H1 (cell line): ENCODE measurements at regions not wholly inside any gene's neighbourhood (a gene's known extent, or its start where the extent isn't known, plus 50 kb on each side); places are given as distances from the start of the nearest gene placed in this dataset.

Experiments
- CTCF ChIA-PET: fragments of 300-600 bp; sonication (Branson Sonifier 250); formaldehyde crosslinking; loops from one replicate; lab custom pipeline; 2021; ENCODE audit not compliant: partially characterized antibody; lab: Charles Lee
- POLR2A ChIA-PET: fragments of 300-600 bp; sonication (Branson Sonifier 250); formaldehyde crosslinking; loops from one replicate; lab custom pipeline; 2021; ENCODE audit warnings: inconsistent platforms; ENCODE audit not compliant: partially characterized antibody; lab: Charles Lee
- DNase-seq, 2 experiments: peaks; one replicate each; pipeline versions ENCODE4 v3.0.0 to v3.0.0-alpha.2; 2010 to 2022; ENCODE audit warnings: low spot score in 2 of 2, low read depth in 1 of 2, mixed read lengths in 1 of 2
- FAIRE-seq: peaks from 2 replicates; lab custom pipeline; 2011; peaks lifted over from hg19 to GRCh38; lab: Jason Lieb, UNC
- H2AFZ ChIP-seq: 2 replicates; pipeline ENCODE4 v1.8.1; 2012; ENCODE audit warnings: low read length, inconsistent platforms
- H2AK5ac ChIP-seq: 2 replicates; pipeline ENCODE4 v1.6.1; 2013; ENCODE audit warnings: low read depth, low read length
- H2BK120ac ChIP-seq: replicated peaks from 2 replicates; pipeline ENCODE3; 2013; ENCODE audit warnings: low read depth, low read length, inconsistent platforms
- H2BK12ac ChIP-seq: 2 replicates; pipeline ENCODE4 v1.6.1; 2013; ENCODE audit warnings: low read depth, low read length
- H2BK15ac ChIP-seq: 2 replicates; pipeline ENCODE4 v1.6.1; 2013; ENCODE audit warnings: low read length
- H2BK20ac ChIP-seq: 2 replicates; pipeline ENCODE4 v1.6.1; 2013; ENCODE audit warnings: low read length
- H2BK5ac ChIP-seq: 2 replicates; pipeline ENCODE4 v1.6.1; 2013; ENCODE audit warnings: low read depth, low read length
- H3K14ac ChIP-seq: 2 replicates; pipeline ENCODE4 v1.6.1; 2013; ENCODE audit warnings: inconsistent platforms; ENCODE audit not compliant: insufficient read length
- H3K18ac ChIP-seq: 2 replicates; pipeline ENCODE4 v1.6.1; 2013; ENCODE audit warnings: low read length; ENCODE audit errors: extremely low read depth
- H3K23ac ChIP-seq: 2 replicates; pipeline ENCODE4 v1.6.1; 2013; ENCODE audit warnings: inconsistent platforms; ENCODE audit not compliant: insufficient read length
- H3K23me2 ChIP-seq: 2 replicates; pipeline ENCODE4 v1.6.1; 2013; ENCODE audit warnings: low read depth, low read length
- H3K27ac ChIP-seq: 2 replicates; pipeline ENCODE4 v1.6.1; 2011; ENCODE audit warnings: low read depth, low read length, inconsistent platforms
- H3K27me3 ChIP-seq, 4 experiments: replicated peaks in 1 of 4; 1 replicate in 1 of 4; 2 replicates in 3 of 4; pipeline versions ENCODE4 v1.6.1 to v1.8.1; 2011 to 2013; ENCODE audit warnings: low read length in 3 of 4, mild to moderate bottlenecking in 3 of 4, inconsistent platforms in 2 of 4, mixed read lengths in 2 of 4, moderate library complexity in 1 of 4; ENCODE audit not compliant: control insufficient read depth in 3 of 4, insufficient read depth in 3 of 4; ENCODE audit errors: extremely low read depth in 1 of 4
- H3K36me3 ChIP-seq, 4 experiments: 2 replicates each; pipeline versions ENCODE4 v1.6.1 to v1.8.1; 2011 to 2013; ENCODE audit warnings: mild to moderate bottlenecking in 4 of 4, low read length in 3 of 4, moderate library complexity in 2 of 4, control low read depth in 1 of 4, inconsistent platforms in 1 of 4; ENCODE audit not compliant: insufficient read depth in 4 of 4, control insufficient read depth in 2 of 4
- H3K4ac ChIP-seq: replicated peaks from 2 replicates; pipeline ENCODE3; 2013; ENCODE audit warnings: low read length, low read depth, mixed read lengths, inconsistent platforms; ENCODE audit not compliant: insufficient read length
- H3K4me1 ChIP-seq, 4 experiments: replicated peaks in 1 of 4; 1 replicate in 1 of 4; 2 replicates in 3 of 4; pipeline versions ENCODE4 v1.6.1 to v1.8.1; 2011 to 2013; ENCODE audit warnings: low read length in 3 of 4, inconsistent platforms in 2 of 4, mixed read lengths in 1 of 4; ENCODE audit not compliant: insufficient read depth in 4 of 4, control insufficient read depth in 3 of 4
- H3K4me2 ChIP-seq, 2 experiments: 2 replicates each; pipeline versions ENCODE4 v1.6.1 to v1.8.1; 2011 to 2013; ENCODE audit warnings: low read depth in 2 of 2, low read length in 2 of 2, control low read depth in 1 of 2, inconsistent platforms in 1 of 2, mild to moderate bottlenecking in 1 of 2; ENCODE audit not compliant: insufficient read depth in 1 of 2
- H3K4me3 ChIP-seq, 4 experiments: fragments of 200-600, 300-600 bp in 1 of 4; sonication (generic), shearing (Covaris generic), sonication (Bioruptor Twin) in 1 of 4; 2 replicates each; pipeline versions ENCODE4 v1.5.1 to v1.8.1; 2011 to 2016; ENCODE audit warnings: low read length in 4 of 4, low read depth in 3 of 4, control low read depth in 2 of 4, inconsistent platforms in 2 of 4, mild to moderate bottlenecking in 2 of 4, mixed read lengths in 1 of 4, moderate library complexity in 1 of 4; ENCODE audit not compliant: insufficient read depth in 2 of 4; ENCODE audit errors: extremely low read depth in 1 of 4
- H3K56ac ChIP-seq: replicated peaks from 2 replicates; pipeline ENCODE3; 2013; ENCODE audit warnings: low read depth, mild to moderate bottlenecking, mixed read lengths, low read length, inconsistent platforms; ENCODE audit not compliant: insufficient read length
- H3K79me1 ChIP-seq: 2 replicates; pipeline ENCODE4 v1.6.1; 2013; ENCODE audit warnings: low read depth, low read length, control low read depth
- H3K79me2 ChIP-seq, 2 experiments: 2 replicates each; pipeline versions ENCODE4 v1.6.1 to v1.8.1; 2012 to 2013; ENCODE audit warnings: low read length in 2 of 2, mild to moderate bottlenecking in 2 of 2, inconsistent platforms in 1 of 2; ENCODE audit not compliant: insufficient read depth in 2 of 2, control insufficient read depth in 1 of 2
- H3K9ac ChIP-seq, 4 experiments: replicated peaks in 1 of 4; 1 replicate in 1 of 4; 2 replicates in 3 of 4; pipeline versions ENCODE4 v1.6.1 to v1.8.1; 2011 to 2013; ENCODE audit warnings: low read depth in 3 of 4, low read length in 3 of 4, control low read depth in 2 of 4, mild to moderate bottlenecking in 2 of 4, moderate library complexity in 2 of 4, inconsistent platforms in 1 of 4; ENCODE audit errors: extremely low read depth in 1 of 4
- H3K9me3 ChIP-seq, 2 experiments: 2 replicates each; pipeline versions ENCODE4 v1.6.1 to v1.8.1; 2012 to 2013; ENCODE audit warnings: mild to moderate bottlenecking in 2 of 2, moderate library complexity in 2 of 2, control low read depth in 1 of 2, inconsistent platforms in 1 of 2, low read depth in 1 of 2, low read length in 1 of 2, mixed read lengths in 1 of 2; ENCODE audit not compliant: insufficient read depth in 2 of 2
- H4K20me1 ChIP-seq, 2 experiments: replicated peaks in 1 of 2; 2 replicates each; pipeline versions ENCODE3 to v1.8.1; 2011 to 2013; ENCODE audit warnings: inconsistent platforms in 2 of 2, low read length in 2 of 2, mild to moderate bottlenecking in 1 of 2; ENCODE audit not compliant: insufficient read depth in 2 of 2, control insufficient read depth in 1 of 2
- H4K5ac ChIP-seq: 2 replicates; pipeline ENCODE4 v1.6.1; 2013; ENCODE audit warnings: low read length, low read depth, mixed read lengths, inconsistent platforms; ENCODE audit not compliant: insufficient read length
- H4K8ac ChIP-seq: 2 replicates; pipeline ENCODE4 v1.8.0; 2013; ENCODE audit warnings: mild to moderate bottlenecking, moderate library complexity, low read length, inconsistent platforms; ENCODE audit not compliant: insufficient read depth; ENCODE audit errors: extremely low read depth
- H4K91ac ChIP-seq: replicated peaks from 2 replicates; pipeline ENCODE3; 2013; ENCODE audit warnings: low read length, mixed read lengths, inconsistent platforms; ENCODE audit not compliant: insufficient read length
- ASH2L ChIP-seq: fragments of 200-600, 300-600 bp; sonication (generic); IDR thresholded peaks from one replicate; pipeline ENCODE4 v1.7.1; 2017; ENCODE audit warnings: low read length
- ATF2 ChIP-seq: IDR thresholded peaks from 2 replicates; pipeline ENCODE4 v1.6.1; 2012; ENCODE audit warnings: low read length, inconsistent platforms
- BACH1 ChIP-seq: IDR thresholded peaks from 2 replicates; pipeline ENCODE4 v1.6.1; 2012; ENCODE audit warnings: low read length, improper control_type of control experiment
- CEBPB ChIP-seq: IDR thresholded peaks from 2 replicates; pipeline ENCODE4 v1.6.1; 2012; ENCODE audit warnings: low read depth, low read length
- E2F6 ChIP-seq: IDR thresholded peaks from 2 replicates; pipeline ENCODE4 v1.6.1; 2012; ENCODE audit warnings: inconsistent platforms
- FOSL1 ChIP-seq: IDR thresholded peaks from 2 replicates; pipeline ENCODE4 v1.6.1; 2011; ENCODE audit warnings: mild to moderate bottlenecking, low read depth, low read length, moderate library complexity; ENCODE audit not compliant: insufficient read depth
- GTF2F1 ChIP-seq: IDR thresholded peaks from 2 replicates; pipeline ENCODE4 v1.6.1; 2012; ENCODE audit warnings: low read depth, low read length, improper control_type of control experiment, borderline replicate concordance
- HDAC6 ChIP-seq: IDR thresholded peaks from one replicate; pipeline ENCODE4 v1.7.1; 2012; ENCODE audit warnings: low read depth, mild to moderate bottlenecking, inconsistent platforms, low read length, moderate library complexity
- MAFK ChIP-seq: IDR thresholded peaks from 2 replicates; pipeline ENCODE4 v1.6.1; 2012; ENCODE audit warnings: low read depth, mild to moderate bottlenecking, improper control_type of control experiment, low read length
- NANOG ChIP-seq: IDR thresholded peaks from 2 replicates; pipeline ENCODE4 v1.6.1; 2011; ENCODE audit warnings: low read length, low read depth, mild to moderate bottlenecking, inconsistent platforms; ENCODE audit not compliant: insufficient read depth, poor library complexity, severe bottlenecking
- NRF1 ChIP-seq: IDR thresholded peaks from 2 replicates; pipeline ENCODE4 v1.6.1; 2011; ENCODE audit warnings: mild to moderate bottlenecking, low read depth, low read length, improper control_type of control experiment
- SIRT6 ChIP-seq: IDR thresholded peaks from one replicate; pipeline ENCODE4 v1.7.1; 2012; ENCODE audit warnings: low read length, inconsistent platforms
- SP2 ChIP-seq: IDR thresholded peaks from 2 replicates; pipeline ENCODE4 v1.6.1; 2012; ENCODE audit warnings: mild to moderate bottlenecking, low read length, inconsistent platforms
- SP4 ChIP-seq: IDR thresholded peaks from 2 replicates; pipeline ENCODE4 v1.6.1; 2012; ENCODE audit warnings: low read length, inconsistent platforms
- WGBS, 2 experiments: shearing (Covaris generic) in 1 of 2; methylation state at CpG; one replicate each; pipeline versions ENCODE4 v1.1.6 to v1.1.7; 2013 to 2015; ENCODE audit warnings: low lambda C conversion rate in 2 of 2, mixed read lengths in 2 of 2, inconsistent platforms in 1 of 2, low coverage in 1 of 2, missing lambda C conversion rate in 1 of 2; ENCODE audit not compliant: insufficient replicate concordance in 2 of 2, insufficient coverage in 1 of 2, insufficient read length in 1 of 2; ENCODE audit errors: extremely low coverage in 1 of 2, missing lambda C conversion rate in 1 of 2; 5-methylcytosine and 5-hydroxymethylcytosine counted together

- no peak overlapping the region for H3K56ac ChIP-seq
- H3K79me2 ChIP-seq: no peaks in the 10 kb centered on the region
- 91% methylated on average over 8 of the region's 8 CpGs; no CpG with 5 or more reads in 1 of the 2 experiments for WGBS, 2 experiments
- no peak overlapping the region for H3K23ac ChIP-seq
- H3K27me3 ChIP-seq: no peaks in the 10 kb centered on the region
- POLR2A ChIA-PET: no interaction called here
- H4K8ac ChIP-seq: no peak overlapping the region
- H3K4me3 ChIP-seq: no peak overlapping the region
- H3K4ac ChIP-seq: no peak overlapping the region
- no peak overlapping the region for H3K27ac ChIP-seq
- H3K4me2 ChIP-seq: no peak overlapping the region
- CTCF ChIA-PET: interaction anchor here (1.2 to 2.2 kb wide), 3 partner anchors 23 to 302 kb away, joined by 3 to 7 read pairs (median 6); no protein-coding TSS in a partner anchor
- no peak overlapping the region for H4K5ac ChIP-seq
- H3K9me3 ChIP-seq: no peaks in the 10 kb centered on the region
- no peak overlapping the region for H2AFZ ChIP-seq
- no peak overlapping the region for H4K91ac ChIP-seq
- no peak overlapping the region for H2BK120ac ChIP-seq
- no peak overlapping the region for H2AK5ac ChIP-seq
- peaks cover 0 to 8% (median 1%) of the 10 kb centered on the region in 4 experiments; a peak in 3 of 7 replicates for H3K4me1 ChIP-seq
- no peak overlapping the region for H3K9ac ChIP-seq
- FAIRE-seq: no peak
- no peaks in the 10 kb centered on the region; the same call in 1 of the 2 replicates for H3K23me2 ChIP-seq
- no peaks in the 10 kb centered on the region for H4K20me1 ChIP-seq
- H2BK12ac ChIP-seq: no peak overlapping the region
- H3K79me1 ChIP-seq: no peaks in the 10 kb centered on the region
- H3K14ac ChIP-seq: no peak overlapping the region
- no peak overlapping the region for H2BK20ac ChIP-seq
- H3K18ac ChIP-seq: no peak overlapping the region
- no peaks in the 10 kb centered on the region for H3K36me3 ChIP-seq
- H2BK15ac ChIP-seq: no peak overlapping the region
- no peak for DNase-seq
- H2BK5ac ChIP-seq: no peak overlapping the region
- no peak for TF ChIP-seq GTF2F1
- TF ChIP-seq E2F6: no peak
- no peak for TF ChIP-seq MAFK
- no peak for TF ChIP-seq HDAC6
- TF ChIP-seq BACH1: no peak
- TF ChIP-seq NANOG: no peak
- TF ChIP-seq ATF2: no peak
- no peak for TF ChIP-seq SP4
- TF ChIP-seq SP2: no peak
- TF ChIP-seq CEBPB: no peak
- TF ChIP-seq NRF1: no peak
- no peak for TF ChIP-seq ASH2L
- TF ChIP-seq SIRT6: no peak
- no peak for TF ChIP-seq FOSL1
Observed at GRCh38 chr9:135388530-135388929, 91.1 kb upstream of the PPP1R26 start.
